Kidney (tissue), 13 donors: ENCODE measurements at regions not wholly inside any gene's neighbourhood (a gene's known extent, or its start where the extent isn't known, plus 50 kb on each side); places are given as distances from the start of the nearest gene placed in this dataset.

Experiments
- DNase-seq, 5 donors: peaks; one replicate each; pipeline ENCODE4 v3.0.0-alpha.2; 2013 to 2020
- FAIRE-seq: peaks from 2 replicates; lab custom pipeline; 2012; peaks lifted over from hg19 to GRCh38; lab: Jason Lieb, UNC
- H3K27ac ChIP-seq, 2 donors: one replicate each; pipeline ENCODE4 v1.7.0; 2013; ENCODE audit warnings: low read depth in 2 of 2, low read length in 2 of 2, inconsistent platforms in 1 of 2
- H3K27me3 ChIP-seq: one replicate; pipeline ENCODE4 v1.7.1; 2013; ENCODE audit warnings: low read length, inconsistent platforms; ENCODE audit not compliant: control insufficient read depth, insufficient read depth
- H3K36me3 ChIP-seq, 3 donors: one replicate each; pipeline versions ENCODE4 v1.7.0 to v1.7.1; 2013; ENCODE audit warnings: low read length in 3 of 3, control low read depth in 1 of 3, inconsistent platforms in 1 of 3; ENCODE audit not compliant: insufficient read depth in 3 of 3, control insufficient read depth in 2 of 3
- H3K4me1 ChIP-seq, 3 donors: one replicate each; pipeline versions ENCODE4 v1.7.0 to v1.7.1; 2013; ENCODE audit warnings: low read length in 3 of 3, inconsistent platforms in 1 of 3, low read depth in 1 of 3; ENCODE audit not compliant: control insufficient read depth in 2 of 3, insufficient read depth in 2 of 3
- H3K4me3 ChIP-seq, 3 donors: one replicate each; pipeline versions ENCODE4 v1.7.0 to v1.8.1; 2013; ENCODE audit warnings: low read length in 3 of 3, control low read depth in 1 of 3, inconsistent platforms in 1 of 3
- H3K9ac ChIP-seq, 3 donors: one replicate each; pipeline versions ENCODE4 v1.7.0 to v1.7.1; 2013; ENCODE audit warnings: low read length in 3 of 3, control low read depth in 1 of 3, inconsistent platforms in 1 of 3
- H3K9me3 ChIP-seq, 3 donors: one replicate each; pipeline versions ENCODE4 v1.7.0 to v1.7.1; 2013; ENCODE audit warnings: low read length in 3 of 3, control low read depth in 1 of 3, inconsistent platforms in 1 of 3; ENCODE audit not compliant: control insufficient read depth in 2 of 3, insufficient read depth in 1 of 3
- intact Hi-C: fragments of 100-400 bp; cut with DNase I; formaldehyde crosslinking; loops from one replicate; pipeline ENCODE4 v1.11.1; 2022
- TF ChIP-seq, protein P1 (sequence below): IDR thresholded peaks from 3 replicates; pipeline ENCODE4 v1.5.1; 2012; ENCODE audit warnings: mild to moderate bottlenecking, moderate library complexity, borderline replicate concordance; ENCODE audit not compliant: insufficient read depth; ENCODE audit errors: extremely low read depth
- donor health status: control.
- donor health status: control.
- donor health status: control.
- donor health status: control.
- donor health status: control.
- donor health status: DM: yes; HTN: yes; CAD: no.
- donor health status: Normal renal cell carcinoma (clear cell type).

DNA sequence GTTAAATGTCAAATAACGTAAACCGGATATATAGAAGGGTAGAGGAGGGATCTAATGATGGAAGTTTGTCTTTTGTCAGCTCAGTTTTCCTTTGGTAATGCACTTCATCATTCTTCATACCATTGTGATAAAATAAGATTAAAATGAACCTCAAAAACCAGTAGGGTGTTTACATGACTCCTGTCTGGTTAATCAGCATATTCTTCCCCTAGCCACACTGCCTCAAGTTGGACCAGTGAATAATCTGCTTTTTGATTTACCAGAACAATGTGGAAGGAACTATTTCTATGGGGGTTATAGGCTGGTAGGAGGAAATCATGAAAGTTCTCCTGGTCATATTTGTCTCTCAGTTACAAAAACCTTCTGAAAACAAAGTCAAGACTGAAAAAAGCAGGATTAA is 634.7 kb downstream of the NCAM2 start:
- DNase-seq = no peak
- no peaks in the 10 kb centered on the region for H3K4me1 ChIP-seq
- H3K9ac ChIP-seq = no peak overlapping the region
- FAIRE-seq = no peak
- TF ChIP-seq, protein P1, sequence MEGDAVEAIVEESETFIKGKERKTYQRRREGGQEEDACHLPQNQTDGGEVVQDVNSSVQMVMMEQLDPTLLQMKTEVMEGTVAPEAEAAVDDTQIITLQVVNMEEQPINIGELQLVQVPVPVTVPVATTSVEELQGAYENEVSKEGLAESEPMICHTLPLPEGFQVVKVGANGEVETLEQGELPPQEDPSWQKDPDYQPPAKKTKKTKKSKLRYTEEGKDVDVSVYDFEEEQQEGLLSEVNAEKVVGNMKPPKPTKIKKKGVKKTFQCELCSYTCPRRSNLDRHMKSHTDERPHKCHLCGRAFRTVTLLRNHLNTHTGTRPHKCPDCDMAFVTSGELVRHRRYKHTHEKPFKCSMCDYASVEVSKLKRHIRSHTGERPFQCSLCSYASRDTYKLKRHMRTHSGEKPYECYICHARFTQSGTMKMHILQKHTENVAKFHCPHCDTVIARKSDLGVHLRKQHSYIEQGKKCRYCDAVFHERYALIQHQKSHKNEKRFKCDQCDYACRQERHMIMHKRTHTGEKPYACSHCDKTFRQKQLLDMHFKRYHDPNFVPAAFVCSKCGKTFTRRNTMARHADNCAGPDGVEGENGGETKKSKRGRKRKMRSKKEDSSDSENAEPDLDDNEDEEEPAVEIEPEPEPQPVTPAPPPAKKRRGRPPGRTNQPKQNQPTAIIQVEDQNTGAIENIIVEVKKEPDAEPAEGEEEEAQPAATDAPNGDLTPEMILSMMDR = no peak
- intact Hi-C loops = no loop called here
- no peaks in the 10 kb centered on the region for H3K9me3 ChIP-seq
- H3K4me3 ChIP-seq = no peak overlapping the region
- H3K36me3 ChIP-seq = no peaks in the 10 kb centered on the region
- no peak overlapping the region for H3K27ac ChIP-seq
- no peaks in the 10 kb centered on the region for H3K27me3 ChIP-seq

DNA sequence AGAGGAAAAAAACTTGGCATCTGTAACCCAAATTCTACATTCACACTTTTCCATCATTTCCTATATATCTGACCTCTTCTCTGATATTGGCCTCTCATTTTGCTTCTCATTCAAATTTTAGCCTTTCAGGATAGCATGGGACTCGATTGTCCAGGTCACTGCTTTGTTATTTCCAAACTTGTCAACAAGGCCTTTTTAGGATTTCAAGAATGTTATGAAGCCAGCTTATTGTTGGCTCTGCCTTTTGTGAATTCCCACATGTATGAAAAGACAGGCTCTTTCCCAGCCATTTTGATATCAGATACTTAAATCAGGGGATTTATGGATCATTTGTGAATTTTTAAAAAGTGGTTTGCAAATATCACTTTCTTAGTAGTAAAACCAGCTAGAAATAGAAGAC is 663.5 kb downstream of the NCAM2 start:
- TF ChIP-seq, protein P1 = no peak
- H3K4me1 ChIP-seq = no peaks in the 10 kb centered on the region
- no peaks in the 10 kb centered on the region for H3K36me3 ChIP-seq
- DNase-seq (no peak), FAIRE-seq (no peak)
- H3K9ac ChIP-seq = no peak overlapping the region
- H3K27ac ChIP-seq = no peak overlapping the region
- H3K4me3 ChIP-seq = no peak overlapping the region
- intact Hi-C loops = no loop called here
- no peaks in the 10 kb centered on the region for H3K9me3 ChIP-seq
- no peaks in the 10 kb centered on the region for H3K27me3 ChIP-seq

DNA sequence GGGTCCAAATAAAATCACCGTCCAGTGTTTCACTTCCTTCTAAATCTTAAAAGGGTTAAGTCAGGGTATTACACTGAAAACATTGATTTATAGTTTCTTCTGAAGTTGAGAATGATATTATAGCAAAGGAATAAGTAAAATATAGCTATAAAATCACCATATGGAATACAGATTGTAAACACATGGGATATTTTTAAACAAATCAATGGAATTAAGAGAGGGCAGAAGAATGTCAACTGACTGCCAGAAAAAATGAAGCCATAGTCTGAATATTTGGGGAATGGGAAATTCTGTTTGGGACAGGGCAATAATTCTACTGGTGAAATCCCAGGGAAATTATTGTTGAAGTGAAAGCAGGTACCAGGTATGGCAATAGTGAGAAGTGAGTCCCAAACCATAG is 664.6 kb downstream of the NCAM2 start:
- H3K4me1 ChIP-seq = no peaks in the 10 kb centered on the region
- no peak for FAIRE-seq
- TF ChIP-seq, protein P1 = no peak
- no peaks in the 10 kb centered on the region for H3K36me3 ChIP-seq
- no peak overlapping the region for H3K4me3 ChIP-seq
- H3K9ac ChIP-seq = no peak overlapping the region
- intact Hi-C loops = no loop called here
- no peaks in the 10 kb centered on the region for H3K27me3 ChIP-seq
- no peak overlapping the region for H3K27ac ChIP-seq
- DNase-seq = no peak
- H3K9me3 ChIP-seq = no peaks in the 10 kb centered on the region

DNA sequence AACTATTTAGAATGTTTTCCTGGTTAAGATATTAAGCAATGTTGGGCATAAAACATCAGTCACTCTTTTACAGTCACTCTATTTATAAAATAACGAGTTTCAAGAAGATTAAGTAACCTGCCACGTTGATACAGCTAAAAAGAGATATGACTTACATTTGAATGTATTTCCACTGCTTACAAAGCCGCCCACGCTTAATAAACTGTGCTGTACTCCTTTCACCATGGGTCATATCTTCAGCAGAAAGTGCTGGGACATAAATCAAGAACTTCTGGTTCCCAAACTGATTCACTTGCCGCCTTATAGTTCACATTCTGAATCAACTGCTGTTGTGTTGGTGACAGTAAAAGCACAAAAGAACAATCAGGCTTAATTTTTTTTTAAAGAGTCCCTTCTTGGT is 666.7 kb downstream of the NCAM2 start:
- H3K27ac ChIP-seq = no peak overlapping the region
- intact Hi-C loops = no loop called here
- TF ChIP-seq, protein P1 = no peak
- no peaks in the 10 kb centered on the region for H3K9me3 ChIP-seq
- FAIRE-seq (no peak), DNase-seq (peak in 2 of 5 donors; percentile 13 to 35)
- no peaks in the 10 kb centered on the region for H3K36me3 ChIP-seq
- H3K27me3 ChIP-seq = no peaks in the 10 kb centered on the region
- H3K4me3 ChIP-seq = no peak overlapping the region
- no peak overlapping the region for H3K9ac ChIP-seq
- no peaks in the 10 kb centered on the region for H3K4me1 ChIP-seq
